ENCODE measurements at regions not wholly inside any gene's neighbourhood (a gene's known extent, or its start where the extent isn't known, plus 50 kb on each side); places are given as distances from the start of the nearest gene placed in this dataset.
A peak's percentile ranks its signal among the peaks of the same experiment; 100 is the strongest.

DNA sequence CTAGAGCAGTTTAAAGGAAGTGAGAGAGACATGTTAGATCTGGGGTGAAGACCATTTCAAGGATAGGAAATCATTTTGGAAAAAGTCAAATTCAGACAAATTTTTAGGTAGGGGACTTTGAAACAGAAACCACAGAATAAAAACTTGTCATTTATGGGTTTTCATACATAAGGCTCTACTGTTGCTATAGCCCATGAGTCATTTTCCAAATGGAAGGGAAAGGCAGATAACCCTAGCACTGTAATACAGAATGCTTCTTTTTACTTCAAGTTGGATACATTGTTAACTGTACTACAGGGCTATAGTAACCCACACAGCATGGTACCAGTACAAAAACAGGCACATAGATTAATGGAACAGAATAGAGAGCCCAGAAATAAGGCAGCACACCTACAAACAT is 455.4 kb downstream of the EBF1 start:
- Histone ChIP-seq H3K27me3 (ENCODE audit: control insufficient read depth, insufficient read depth) (no peaks in the 10 kb centered on the region), H3K9me3 (ENCODE audit: control insufficient read depth, low read length) (no peaks in the 10 kb centered on the region), H3K4me1 (ENCODE audit: control insufficient read depth, insufficient read depth, low read length) (no peaks in the 10 kb centered on the region), H3K27ac (ENCODE audit: low read length) (no peak overlapping the region), H3K4me3 (ENCODE audit: low read length) (no peak overlapping the region)
- intact Hi-C loops (cut with DNase I): no loop called here
- ATAC-seq (no peak), DNase-seq (no peak)

DNA sequence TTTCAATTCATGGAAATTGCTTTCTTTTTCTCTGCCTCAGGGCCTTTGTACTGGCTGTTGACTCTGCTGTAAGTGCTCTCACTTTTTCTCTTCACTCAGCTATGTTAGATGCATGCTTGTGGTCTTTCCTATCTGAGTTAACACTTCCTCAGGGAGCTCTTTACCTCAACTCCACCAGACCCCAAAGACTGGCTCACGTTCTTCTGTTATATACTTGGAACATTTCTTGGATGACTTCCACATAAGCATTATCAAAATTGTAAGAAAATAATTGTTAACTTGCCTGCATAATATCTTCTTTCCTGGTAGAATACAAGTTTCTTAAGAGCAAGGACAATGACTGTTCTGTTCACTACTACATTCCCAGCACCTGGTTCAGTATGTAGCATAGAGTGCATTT is 455.9 kb downstream of the EBF1 start:
- intact Hi-C loops (cut with DNase I): no loop called here

DNA sequence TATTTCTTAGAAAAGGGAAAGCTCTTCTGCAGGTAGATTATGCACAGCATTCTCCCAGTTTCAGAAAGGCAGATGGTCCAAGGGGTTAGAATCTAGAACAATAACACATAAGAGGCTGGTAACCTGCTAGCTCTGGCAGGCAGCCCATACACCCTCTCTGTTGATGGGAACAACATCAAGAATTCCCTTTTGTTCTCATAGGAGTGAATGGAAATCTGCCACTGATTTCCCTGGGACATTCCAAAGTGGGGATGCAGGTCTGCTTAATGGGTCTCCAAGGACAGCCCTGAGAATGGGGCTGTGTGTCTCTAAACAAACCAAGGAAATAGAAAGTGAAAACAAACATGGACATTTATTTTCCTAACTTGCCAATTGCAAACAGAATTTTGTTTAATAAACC is 456.8 kb downstream of the EBF1 start:
- intact Hi-C loops (cut with DNase I): no loop called here
- Histone ChIP-seq H3K27me3 (ENCODE audit: control insufficient read depth, insufficient read depth) (no peaks in the 10 kb centered on the region), H3K9me3 (ENCODE audit: control insufficient read depth, low read length) (no peaks in the 10 kb centered on the region), H3K4me3 (ENCODE audit: low read length) (no peak overlapping the region), H3K4me1 (ENCODE audit: control insufficient read depth, insufficient read depth, low read length) (no peaks in the 10 kb centered on the region), H3K27ac (ENCODE audit: low read length) (no peak overlapping the region)
- ATAC-seq (peak in 1 of 2 donors; percentile 42), DNase-seq (peak in 2 of 3 donors; percentile 13 to 60)

More for the DNA sequence above, 455.9 kb downstream of the EBF1 start:
- DNase-seq (no peak), ATAC-seq (no peak)
- H3K9me3 ChIP-seq (ENCODE audit: control insufficient read depth, low read length): no peaks in the 10 kb centered on the region
- 54% methylated on average over 1 of the region's 1 CpG for WGBS
- H3K4me3 ChIP-seq (ENCODE audit: low read length): no peak overlapping the region
- no peaks in the 10 kb centered on the region for H3K4me1 ChIP-seq (ENCODE audit: control insufficient read depth, insufficient read depth, low read length)
- H3K27ac ChIP-seq (ENCODE audit: low read length): no peak overlapping the region
- H3K27me3 ChIP-seq (ENCODE audit: control insufficient read depth, insufficient read depth): no peaks in the 10 kb centered on the region

DNA sequence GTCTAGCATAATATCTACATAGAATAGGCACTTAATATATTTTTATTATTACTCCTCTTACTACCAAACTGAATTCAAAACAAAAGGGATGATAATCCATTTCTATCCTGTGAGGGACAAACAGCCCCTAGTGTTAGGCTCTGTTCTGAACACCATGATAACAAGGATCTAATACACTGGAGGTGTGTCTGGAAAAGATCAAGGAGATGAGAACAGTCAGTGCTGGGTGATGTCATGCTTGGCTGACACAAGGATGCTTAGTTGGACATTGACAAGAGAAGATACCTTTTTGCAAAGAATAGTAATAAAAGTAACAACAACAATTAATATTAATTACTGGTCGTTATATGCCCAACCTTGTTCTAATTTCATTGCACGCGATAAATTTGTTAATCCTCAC is 458.7 kb downstream of the EBF1 start:
- no peak overlapping the region for H3K4me3 ChIP-seq (ENCODE audit: low read length)
- H3K27ac ChIP-seq (ENCODE audit: low read length): no peak overlapping the region
- WGBS: 98% methylated on average over 3 of the region's 3 CpGs
- H3K27me3 ChIP-seq (ENCODE audit: control insufficient read depth, insufficient read depth): no peaks in the 10 kb centered on the region
- no peak for DNase-seq
- no peaks in the 10 kb centered on the region for H3K9me3 ChIP-seq (ENCODE audit: control insufficient read depth, low read length)
- ATAC-seq: no peak
- no peaks in the 10 kb centered on the region for H3K4me1 ChIP-seq (ENCODE audit: control insufficient read depth, insufficient read depth, low read length)
- intact Hi-C loops (cut with DNase I): no loop called here

DNA sequence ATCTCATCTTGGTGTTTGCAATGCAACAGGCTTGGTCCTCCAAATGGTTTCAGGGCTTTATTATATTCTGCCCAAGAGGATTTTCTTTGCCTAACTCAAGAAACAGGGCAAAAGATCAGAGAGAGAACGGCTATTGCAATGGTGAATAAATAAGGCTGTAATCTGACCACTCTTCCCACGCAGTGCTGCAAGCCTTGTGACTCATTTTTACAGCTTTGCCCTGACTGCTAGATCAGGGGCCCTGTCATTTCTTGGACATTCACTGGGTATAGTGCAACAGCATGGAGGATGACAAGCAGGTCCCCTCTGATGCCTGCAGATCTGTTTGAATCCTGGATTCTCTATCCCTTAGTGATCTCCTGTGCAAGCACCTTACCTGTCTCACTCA is 459.1 kb downstream of the EBF1 start:
- WGBS: 83% methylated on average over 2 of the region's 2 CpGs
- ATAC-seq: no peak
- intact Hi-C loops (cut with DNase I): no loop called here

DNA sequence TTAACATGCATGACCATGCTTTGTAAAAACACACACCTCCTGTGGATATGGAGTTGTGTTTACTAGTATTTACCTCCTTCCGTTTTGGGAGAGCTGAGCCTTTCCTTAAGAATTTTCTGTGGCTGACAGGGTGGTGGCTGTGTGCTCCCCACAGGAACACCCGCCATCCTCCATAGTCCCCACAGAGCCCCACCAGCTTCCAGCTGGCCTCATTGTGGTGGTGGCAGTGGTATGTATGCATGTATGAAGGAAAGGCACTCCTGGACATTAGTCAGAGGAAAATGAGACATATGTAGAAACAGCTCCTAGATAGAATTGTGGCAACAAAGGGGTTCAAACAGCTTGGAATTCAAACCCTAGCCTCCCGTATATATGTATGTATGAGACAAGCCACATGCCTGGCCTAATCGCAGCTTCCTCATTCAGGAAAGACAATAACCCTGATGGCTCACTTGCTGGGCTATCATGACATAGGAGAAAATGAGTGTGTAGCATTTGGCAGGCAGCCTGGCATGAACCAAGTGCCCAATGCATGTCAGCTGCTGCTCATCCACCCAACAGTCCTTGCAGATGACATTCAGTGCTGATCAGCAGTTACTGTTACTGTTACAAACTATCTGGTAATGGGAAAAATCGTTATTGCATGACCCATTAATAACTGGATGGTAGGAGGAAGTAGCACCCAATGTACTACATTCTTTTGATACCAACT is 459.7 kb downstream of the EBF1 start:
- Histone ChIP-seq H3K4me3 (ENCODE audit: low read length) (no peak overlapping the region), H3K27ac (ENCODE audit: low read length) (no peak overlapping the region), H3K4me1 (ENCODE audit: control insufficient read depth, insufficient read depth, low read length) (no peaks in the 10 kb centered on the region), H3K9me3 (ENCODE audit: control insufficient read depth, low read length) (no peaks in the 10 kb centered on the region), H3K27me3 (ENCODE audit: control insufficient read depth, insufficient read depth) (no peaks in the 10 kb centered on the region)
- ATAC-seq: no peak
- DNase-seq: no peak
- 81% methylated on average over 5 of the region's 5 CpGs for WGBS
- intact Hi-C loops (cut with DNase I): no loop called here

More for the DNA sequence above, 459.1 kb downstream of the EBF1 start:
- H3K4me3 ChIP-seq (ENCODE audit: low read length): no peak overlapping the region
- no peaks in the 10 kb centered on the region for H3K27me3 ChIP-seq (ENCODE audit: control insufficient read depth, insufficient read depth)
- no peak overlapping the region for H3K27ac ChIP-seq (ENCODE audit: low read length)
- no peaks in the 10 kb centered on the region for H3K4me1 ChIP-seq (ENCODE audit: control insufficient read depth, insufficient read depth, low read length)
- DNase-seq: no peak
- no peaks in the 10 kb centered on the region for H3K9me3 ChIP-seq (ENCODE audit: control insufficient read depth, low read length)

DNA sequence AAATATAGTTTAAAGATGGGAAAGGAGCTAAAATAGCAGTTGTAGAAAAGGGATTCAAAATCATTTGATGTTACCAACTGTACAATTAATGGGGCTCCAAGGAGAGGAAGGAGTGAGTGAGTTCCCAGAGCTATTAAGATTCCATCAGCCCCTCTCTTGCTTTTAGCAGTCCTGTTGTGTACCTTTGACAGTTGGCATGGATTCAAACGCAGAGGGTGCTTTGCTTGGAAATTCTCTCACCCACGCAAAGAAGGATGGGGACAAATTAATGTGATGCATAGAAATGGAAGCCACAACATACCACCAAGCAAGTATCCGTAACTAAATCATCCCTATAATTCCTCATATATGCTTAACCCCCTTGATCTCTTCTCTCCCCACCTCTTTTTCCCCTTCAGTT is 461.3 kb downstream of the EBF1 start:
- ATAC-seq: no peak
- no peaks in the 10 kb centered on the region for H3K9me3 ChIP-seq (ENCODE audit: control insufficient read depth, low read length)
- intact Hi-C loops (cut with DNase I): no loop called here
- no peak overlapping the region for H3K27ac ChIP-seq (ENCODE audit: low read length)
- DNase-seq: no peak
- H3K27me3 ChIP-seq (ENCODE audit: control insufficient read depth, insufficient read depth): no peaks in the 10 kb centered on the region
- WGBS: 80% methylated on average over 3 of the region's 3 CpGs
- no peaks in the 10 kb centered on the region for H3K4me1 ChIP-seq (ENCODE audit: control insufficient read depth, insufficient read depth, low read length)
- H3K4me3 ChIP-seq (ENCODE audit: low read length): no peak overlapping the region

DNA sequence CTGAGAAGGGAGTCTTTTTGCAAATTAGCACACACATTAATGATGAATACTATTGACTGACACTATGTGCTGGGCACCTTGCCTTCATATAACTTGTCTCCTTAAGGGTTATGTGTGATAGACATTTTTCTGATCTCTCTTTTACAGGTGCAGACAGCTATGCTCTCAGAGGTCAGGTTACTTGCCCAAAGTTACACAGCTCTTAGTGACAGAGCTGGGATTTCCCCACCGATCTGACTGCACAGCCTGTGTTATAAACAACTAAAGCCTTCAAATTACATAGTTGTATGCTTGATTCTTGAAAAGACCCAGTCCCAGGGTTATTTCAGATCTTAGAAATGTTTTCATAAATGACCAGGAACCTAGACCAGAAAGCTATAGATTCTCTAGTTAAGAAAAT is 462.7 kb downstream of the EBF1 start:
- H3K27me3 ChIP-seq (ENCODE audit: control insufficient read depth, insufficient read depth): no peaks in the 10 kb centered on the region
- H3K4me1 ChIP-seq (ENCODE audit: control insufficient read depth, insufficient read depth, low read length): no peaks in the 10 kb centered on the region
- 18% methylated on average over 1 of the region's 1 CpG for WGBS
- ATAC-seq (no peak), DNase-seq (no peak)
- intact Hi-C loops (cut with DNase I): no loop called here
- H3K4me3 ChIP-seq (ENCODE audit: low read length): no peak overlapping the region
- H3K9me3 ChIP-seq (ENCODE audit: control insufficient read depth, low read length): no peaks in the 10 kb centered on the region
- H3K27ac ChIP-seq (ENCODE audit: low read length): no peak overlapping the region

DNA sequence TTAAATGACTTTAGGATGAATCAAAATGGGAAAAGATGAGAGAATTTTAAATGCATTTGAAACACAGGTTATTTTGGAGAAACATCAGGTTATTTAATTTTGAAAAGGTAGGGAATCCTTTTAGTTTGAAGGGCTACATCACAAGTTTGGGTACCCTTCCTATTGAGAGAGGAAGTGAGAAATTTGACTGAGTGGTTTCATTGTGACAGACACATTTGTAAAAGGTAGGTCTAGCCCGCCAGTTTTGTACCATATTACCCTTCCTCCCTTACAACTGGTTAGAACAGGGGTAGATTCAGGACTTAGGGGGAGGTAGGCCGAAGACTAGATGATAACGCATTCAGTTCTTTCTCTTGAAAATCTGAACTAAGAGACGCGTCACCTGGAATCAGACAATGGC is 464.2 kb downstream of the EBF1 start:
- WGBS: 97% methylated on average over 5 of the region's 5 CpGs
- no peak for ATAC-seq

DNA sequence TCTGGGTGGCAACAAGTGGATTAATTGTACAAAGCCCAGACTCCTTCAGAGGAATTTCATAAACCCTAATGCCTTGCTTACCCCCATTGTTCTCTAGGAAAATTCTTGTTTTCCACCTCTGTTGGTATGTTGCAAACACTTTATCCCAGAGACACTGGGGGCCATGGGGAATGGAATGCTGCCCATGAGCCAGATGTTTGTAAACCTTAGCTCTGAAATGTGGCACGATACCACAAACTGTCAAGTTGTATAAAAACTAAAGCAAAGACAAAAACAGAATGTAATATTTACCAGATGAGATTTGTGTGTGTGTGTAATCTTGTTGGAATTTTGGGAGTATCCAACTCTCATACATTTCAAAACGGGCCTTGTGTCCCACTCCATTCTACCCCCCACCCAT is 465.0 kb downstream of the EBF1 start:
- DNase-seq (no peak), ATAC-seq (no peak)
- H3K27ac ChIP-seq (ENCODE audit: low read length): no peak overlapping the region
- no peak overlapping the region for H3K4me3 ChIP-seq (ENCODE audit: low read length)
- intact Hi-C loops (cut with DNase I): no loop called here
- no peaks in the 10 kb centered on the region for H3K9me3 ChIP-seq (ENCODE audit: control insufficient read depth, low read length)
- no peaks in the 10 kb centered on the region for H3K4me1 ChIP-seq (ENCODE audit: control insufficient read depth, insufficient read depth, low read length)
- no peaks in the 10 kb centered on the region for H3K27me3 ChIP-seq (ENCODE audit: control insufficient read depth, insufficient read depth)
- 52% methylated on average over 2 of the region's 2 CpGs for WGBS

More for the DNA sequence above, 464.2 kb downstream of the EBF1 start:
- intact Hi-C loops (cut with DNase I): no loop called here
- H3K4me1 ChIP-seq (ENCODE audit: control insufficient read depth, insufficient read depth, low read length): no peaks in the 10 kb centered on the region
- H3K9me3 ChIP-seq (ENCODE audit: control insufficient read depth, low read length): no peaks in the 10 kb centered on the region
- DNase-seq: no peak
- H3K4me3 ChIP-seq (ENCODE audit: low read length): no peak overlapping the region
- H3K27ac ChIP-seq (ENCODE audit: low read length): no peak overlapping the region
- H3K27me3 ChIP-seq (ENCODE audit: control insufficient read depth, insufficient read depth): no peaks in the 10 kb centered on the region

DNA sequence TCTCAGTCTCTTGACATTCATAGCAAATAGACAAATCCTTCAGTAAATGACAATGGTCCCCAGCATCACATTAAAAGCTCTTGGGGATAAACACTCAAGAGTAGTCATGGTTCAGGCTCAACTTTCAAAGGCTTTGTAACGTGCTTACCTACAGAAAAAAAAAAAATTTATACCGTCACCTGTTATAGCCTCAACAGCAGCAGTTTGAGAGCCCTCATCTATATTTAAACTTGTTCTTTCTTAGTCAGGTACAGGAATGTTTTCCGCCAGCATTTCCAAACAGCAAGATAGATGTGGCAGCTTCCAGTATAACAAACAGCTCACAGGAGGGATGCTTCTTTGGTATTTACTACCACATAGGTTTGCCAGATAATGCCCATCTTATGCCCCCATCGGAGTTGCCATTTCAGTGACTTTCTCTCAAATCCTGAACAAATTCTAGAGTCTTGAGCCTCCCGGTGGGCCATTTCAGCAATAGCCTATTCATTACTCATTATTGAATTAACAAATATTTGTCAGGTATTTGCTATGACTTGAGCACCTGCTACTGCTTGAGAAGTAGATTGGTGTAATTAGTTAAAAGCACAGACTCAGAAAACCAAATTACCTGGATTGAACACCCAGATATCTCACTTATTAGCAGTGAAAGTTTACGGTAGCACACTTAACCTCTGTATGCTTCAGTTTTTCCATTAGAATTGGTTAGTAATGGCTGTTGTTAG is 470.0 kb downstream of the EBF1 start:
- intact Hi-C loops (cut with DNase I): no loop called here
- Histone ChIP-seq H3K4me3 (ENCODE audit: low read length) (no peak overlapping the region), H3K9me3 (ENCODE audit: control insufficient read depth, low read length) (no peaks in the 10 kb centered on the region), H3K27ac (ENCODE audit: low read length) (no peak overlapping the region), H3K4me1 (ENCODE audit: control insufficient read depth, insufficient read depth, low read length) (no peaks in the 10 kb centered on the region), H3K27me3 (ENCODE audit: control insufficient read depth, insufficient read depth) (no peaks in the 10 kb centered on the region)
- 94% methylated on average over 6 of the region's 6 CpGs for WGBS
- no peak for DNase-seq
- ATAC-seq: no peak
